OCI-LY7 (cell line): ENCODE measurements at regions not wholly inside any gene's neighbourhood (a gene's known extent, or its start where the extent isn't known, plus 50 kb on each side); places are given as distances from the start of the nearest gene placed in this dataset.

Experiments used
- BruUV-seq: library from RNA; stranded (reverse); fragments of 400-500 nt; replicated peaks from 2 replicates; lab custom pipeline; 2021; lab: Mats Ljungman, UMichigan
- CTCF ChIA-PET: fragments of 300-600 bp; sonication (Branson Sonifier 250); formaldehyde crosslinking; loops from one replicate; lab custom pipeline; 2022; ENCODE audit warnings: antibody characterized with exemption; ENCODE audit not compliant: unreplicated experiment; lab: Charles Lee
- POLR2A ChIA-PET: fragments of 300-600 bp; sonication (Branson Sonifier 250); formaldehyde crosslinking; loops from one replicate; lab custom pipeline; 2022; ENCODE audit warnings: antibody characterized with exemption; lab: Charles Lee
- DNase-seq: peaks from one replicate; pipeline ENCODE4 v3.0.0-alpha.2; 2015; ENCODE audit warnings: low spot score
- H2AFZ ChIP-seq: fragments of 200-600 bp; sonication (generic), shearing (Covaris generic); 2 replicates; pipeline ENCODE4 v1.6.1; 2014; ENCODE audit warnings: mild to moderate bottlenecking, antibody characterized with exemption, low read length, moderate library complexity
- H3K27ac ChIP-seq: fragments of 200-600 bp; sonication (generic); 2 replicates; pipeline ENCODE4 v1.5.1; 2014; ENCODE audit warnings: mixed run types, low read depth, mild to moderate bottlenecking, moderate library complexity, low read length, inconsistent platforms; ENCODE audit not compliant: poor library complexity, severe bottlenecking
- H3K36me3 ChIP-seq: fragments of 200-600 bp; sonication (generic); 2 replicates; pipeline ENCODE4 v1.6.1; 2014; ENCODE audit warnings: mild to moderate bottlenecking, antibody characterized with exemption, low read length, moderate library complexity, mixed read lengths; ENCODE audit not compliant: insufficient read depth
- H3K4me1 ChIP-seq: fragments of 200-600 bp; sonication (generic); 2 replicates; pipeline ENCODE4 v1.5.1; 2014; ENCODE audit warnings: mild to moderate bottlenecking, low read length; ENCODE audit not compliant: insufficient read depth, poor library complexity, severe bottlenecking
- H3K4me2 ChIP-seq: fragments of 200-600 bp; sonication (generic); 2 replicates; pipeline ENCODE4 v1.6.1; 2014; ENCODE audit warnings: mild to moderate bottlenecking, low read length
- H3K4me3 ChIP-seq: fragments of 200-600 bp; sonication (generic); 2 replicates; pipeline ENCODE4 v1.5.1; 2014; ENCODE audit warnings: mild to moderate bottlenecking, low read depth, low read length; ENCODE audit not compliant: poor library complexity, severe bottlenecking
- H3K79me2 ChIP-seq: fragments of 200-600 bp; sonication (generic); 2 replicates; pipeline ENCODE4 v1.6.1; 2016; ENCODE audit warnings: low read depth, mild to moderate bottlenecking, low read length, moderate library complexity, mixed read lengths; ENCODE audit not compliant: insufficient read depth
- H3K9me2 ChIP-seq: fragments of 200-600 bp; sonication (generic); 2 replicates; pipeline ENCODE4 v1.6.1; 2016; ENCODE audit warnings: mild to moderate bottlenecking, low read length, mixed read lengths; ENCODE audit not compliant: insufficient read depth
- H3K9me3 ChIP-seq: fragments of 200-600 bp; sonication (generic); 2 replicates; pipeline ENCODE4 v1.6.1; 2014; ENCODE audit warnings: mild to moderate bottlenecking, mixed run types, low read length, mixed read lengths
- H4K20me1 ChIP-seq: fragments of 200-600 bp; sonication (generic); 2 replicates; pipeline ENCODE4 v1.6.1; 2014; ENCODE audit warnings: mild to moderate bottlenecking, antibody characterized with exemption, low read length, moderate library complexity, mixed read lengths; ENCODE audit not compliant: insufficient read depth
- CTCF ChIP-seq: fragments of 200-600 bp; sonication (generic); conservative IDR thresholded peaks from 2 replicates; pipeline ENCODE4 v1.5.1; 2014; ENCODE audit warnings: mild to moderate bottlenecking, antibody characterized with exemption, low read length, moderate library complexity, mixed read lengths
- EZH2phosphoT487 ChIP-seq: fragments of 200-600 bp; sonication (generic); IDR thresholded peaks from 2 replicates; pipeline ENCODE4 v1.6.1; 2018; ENCODE audit warnings: low read depth, borderline replicate concordance, mild to moderate bottlenecking, mixed run types, antibody characterized with exemption, low read length, moderate library complexity, mixed read lengths
- intact Hi-C: fragments of 100-400 bp; cut with micrococcal nuclease; formaldehyde crosslinking; loops from one replicate; pipeline ENCODE4 v1.10.0; 2022; ENCODE audit not compliant: unreplicated experiment

GRCh38 chr4:167424341-167425256 is 190.3 kb upstream of the SPOCK3 start:
- TF ChIP-seq EZH2phosphoT487 (no peak), CTCF (no peak)
- CTCF ChIA-PET: no interaction called here

GRCh38 chr4:167428156-167428555 is 193.9 kb upstream of the SPOCK3 start:
- no peak overlapping the region for H3K4me3 ChIP-seq
- no peak overlapping the region for H3K27ac ChIP-seq
- no peaks in the 10 kb centered on the region for H3K9me2 ChIP-seq
- ChIA-PET CTCF (no interaction called here), POLR2A (no interaction called here)
- intact Hi-C loops: no loop called here
- H2AFZ ChIP-seq: no peak overlapping the region
- no peaks in the 10 kb centered on the region for H3K4me1 ChIP-seq
- no peaks in the 10 kb centered on the region for H3K9me3 ChIP-seq
- H4K20me1 ChIP-seq: no peaks in the 10 kb centered on the region
- no peak for DNase-seq
- BruUV-seq: no TSS peak
- H3K79me2 ChIP-seq: no peaks in the 10 kb centered on the region
- TF ChIP-seq CTCF: no peak
- no peak for TF ChIP-seq EZH2phosphoT487
- H3K4me2 ChIP-seq: no peak overlapping the region
- no peaks in the 10 kb centered on the region for H3K36me3 ChIP-seq

More at GRCh38 chr4:167424341-167425256, 190.3 kb upstream of the SPOCK3 start:
- no peaks in the 10 kb centered on the region for H3K9me3 ChIP-seq
- no peak overlapping the region for H3K4me3 ChIP-seq
- H3K79me2 ChIP-seq: no peaks in the 10 kb centered on the region
- H3K4me2 ChIP-seq: no peak overlapping the region
- no peaks in the 10 kb centered on the region for H3K9me2 ChIP-seq
- no peaks in the 10 kb centered on the region for H4K20me1 ChIP-seq
- no peaks in the 10 kb centered on the region for H3K36me3 ChIP-seq
- intact Hi-C loops: no loop called here
- DNase-seq: no peak
- POLR2A ChIA-PET: interaction anchor here (0.6 kb wide), 1 partner anchor 8 kb away, joined by 3 read pairs; no protein-coding TSS in a partner anchor
- BruUV-seq: no TSS peak
- H3K4me1 ChIP-seq: no peaks in the 10 kb centered on the region
- no peak overlapping the region for H3K27ac ChIP-seq
- no peak overlapping the region for H2AFZ ChIP-seq

GRCh38 chr4:167431371-167431770 is 197.1 kb upstream of the SPOCK3 start:
- no peak overlapping the region for H2AFZ ChIP-seq
- H4K20me1 ChIP-seq: no peaks in the 10 kb centered on the region
- no peak overlapping the region for H3K4me2 ChIP-seq
- H3K4me3 ChIP-seq: no peak overlapping the region
- CTCF ChIA-PET: no interaction called here
- H3K79me2 ChIP-seq: no peaks in the 10 kb centered on the region
- no peaks in the 10 kb centered on the region for H3K9me2 ChIP-seq
- H3K36me3 ChIP-seq: no peaks in the 10 kb centered on the region
- H3K9me3 ChIP-seq: no peaks in the 10 kb centered on the region
- TF ChIP-seq EZH2phosphoT487: no peak
- no peak for TF ChIP-seq CTCF
- intact Hi-C loops: no loop called here
- H3K4me1 ChIP-seq: no peaks in the 10 kb centered on the region
- H3K27ac ChIP-seq: no peak overlapping the region
- BruUV-seq: no TSS peak
- no peak for DNase-seq
- POLR2A ChIA-PET: no interaction called here
